ENCODE measurements at regions not wholly inside any gene's neighbourhood (a gene's known extent, or its start where the extent isn't known, plus 50 kb on each side); places are given as distances from the start of the nearest gene placed in this dataset.

DNA sequence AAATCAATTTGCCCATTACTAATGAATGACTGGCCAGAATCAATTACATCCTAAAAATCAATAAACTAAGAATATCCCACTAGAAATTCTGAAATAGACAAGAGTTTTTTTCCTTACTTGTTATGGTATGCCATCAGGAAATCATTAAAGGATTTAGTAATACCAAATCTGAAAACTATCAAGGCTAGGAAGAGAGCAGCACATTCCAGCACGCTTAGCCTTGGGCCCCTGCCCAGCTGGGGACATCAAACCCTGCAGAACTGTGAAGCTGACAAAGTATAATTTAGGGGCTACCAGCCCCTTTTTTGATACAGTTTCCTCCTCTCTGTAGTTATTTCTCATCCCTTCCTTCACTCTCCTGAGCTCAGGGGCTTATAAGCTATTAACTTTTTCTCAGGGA is 247.8 kb upstream of the ZC3H12C start:
- TF ChIP-seq, protein P1, sequence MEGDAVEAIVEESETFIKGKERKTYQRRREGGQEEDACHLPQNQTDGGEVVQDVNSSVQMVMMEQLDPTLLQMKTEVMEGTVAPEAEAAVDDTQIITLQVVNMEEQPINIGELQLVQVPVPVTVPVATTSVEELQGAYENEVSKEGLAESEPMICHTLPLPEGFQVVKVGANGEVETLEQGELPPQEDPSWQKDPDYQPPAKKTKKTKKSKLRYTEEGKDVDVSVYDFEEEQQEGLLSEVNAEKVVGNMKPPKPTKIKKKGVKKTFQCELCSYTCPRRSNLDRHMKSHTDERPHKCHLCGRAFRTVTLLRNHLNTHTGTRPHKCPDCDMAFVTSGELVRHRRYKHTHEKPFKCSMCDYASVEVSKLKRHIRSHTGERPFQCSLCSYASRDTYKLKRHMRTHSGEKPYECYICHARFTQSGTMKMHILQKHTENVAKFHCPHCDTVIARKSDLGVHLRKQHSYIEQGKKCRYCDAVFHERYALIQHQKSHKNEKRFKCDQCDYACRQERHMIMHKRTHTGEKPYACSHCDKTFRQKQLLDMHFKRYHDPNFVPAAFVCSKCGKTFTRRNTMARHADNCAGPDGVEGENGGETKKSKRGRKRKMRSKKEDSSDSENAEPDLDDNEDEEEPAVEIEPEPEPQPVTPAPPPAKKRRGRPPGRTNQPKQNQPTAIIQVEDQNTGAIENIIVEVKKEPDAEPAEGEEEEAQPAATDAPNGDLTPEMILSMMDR (IDR thresholded peaks at IDR 0.05; ENCODE audit: extremely low read depth, insufficient read depth, missing control alignments) = no peak
- in situ Hi-C loops (cut with MboI; ENCODE audit: low pct_unique_long_range_greater_than_20kb, low sequenced_read_pairs, unreplicated experiment) = no loop called here
- no peak for DNase-seq (ENCODE audit: low spot score)

DNA sequence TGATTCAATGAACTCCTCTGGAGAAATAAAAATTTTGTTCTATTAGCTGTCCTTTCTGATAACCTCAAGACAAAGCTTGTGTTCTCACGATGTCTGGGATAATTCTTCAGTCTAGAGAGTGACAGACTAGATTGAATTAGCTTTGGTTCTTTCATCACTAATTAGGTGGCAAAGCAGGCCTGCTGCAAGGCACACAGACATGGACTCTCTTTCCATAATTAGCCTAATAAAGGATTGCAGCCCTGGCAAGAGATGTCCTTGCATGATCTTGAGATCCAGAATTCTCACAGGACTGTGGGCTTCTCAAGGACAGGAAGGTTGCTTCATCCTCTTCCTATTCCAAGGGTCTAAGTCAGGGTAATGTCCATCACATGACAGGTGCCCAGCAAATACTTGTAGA is 245.6 kb upstream of the ZC3H12C start:
- no peak for DNase-seq (ENCODE audit: low spot score)
- in situ Hi-C loops (cut with MboI; ENCODE audit: low pct_unique_long_range_greater_than_20kb, low sequenced_read_pairs, unreplicated experiment) = no loop called here
- TF ChIP-seq, protein P1 (IDR thresholded peaks at IDR 0.05; ENCODE audit: extremely low read depth, insufficient read depth, missing control alignments) = no peak

DNA sequence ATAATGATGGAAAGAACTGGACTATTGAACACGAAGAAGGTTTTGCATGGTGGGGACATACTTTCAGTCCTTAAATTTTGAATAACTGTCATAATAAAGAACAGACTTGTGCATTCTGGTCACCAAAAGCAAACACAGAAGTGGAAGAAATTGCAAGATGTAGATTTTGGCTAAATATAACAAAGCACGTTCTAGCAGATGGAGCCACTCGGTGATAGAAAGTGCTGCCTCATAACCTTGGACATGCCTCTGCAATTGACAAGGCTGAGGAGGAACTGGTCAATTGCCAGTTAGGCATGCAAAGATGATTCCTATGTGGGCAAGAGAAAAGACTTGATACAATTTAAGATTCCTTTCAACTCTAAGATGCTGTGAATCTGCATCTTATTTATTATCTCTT is 244.1 kb upstream of the ZC3H12C start:
- in situ Hi-C loops (cut with MboI; ENCODE audit: low pct_unique_long_range_greater_than_20kb, low sequenced_read_pairs, unreplicated experiment) = no loop called here
- TF ChIP-seq, protein P1 (IDR thresholded peaks at IDR 0.05; ENCODE audit: extremely low read depth, insufficient read depth, missing control alignments) = no peak
- DNase-seq (ENCODE audit: low spot score) = no peak

DNA sequence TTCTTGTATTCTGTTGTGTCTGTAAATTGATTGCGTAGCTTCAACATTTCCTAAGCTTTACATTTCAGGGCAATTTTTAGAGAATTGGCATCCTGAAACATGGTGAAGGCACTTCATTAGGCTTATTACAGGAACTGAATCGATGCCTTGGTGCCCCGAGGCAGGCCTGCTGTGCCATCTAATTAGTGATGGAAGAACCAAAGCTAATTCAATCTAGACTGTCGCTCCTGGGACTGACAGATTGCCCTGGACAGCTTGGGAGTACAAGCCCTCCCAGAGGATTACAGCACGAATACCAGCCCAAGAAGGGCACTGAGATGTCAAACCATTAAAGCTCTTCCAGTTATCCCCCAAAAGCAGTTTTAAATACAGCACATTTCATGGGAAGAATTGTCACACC is 243.2 kb upstream of the ZC3H12C start:
- in situ Hi-C loops (cut with MboI; ENCODE audit: low pct_unique_long_range_greater_than_20kb, low sequenced_read_pairs, unreplicated experiment) = loop anchor here (25.0 kb wide), 1 partner anchor 262 kb away; no protein-coding TSS in a partner anchor
- TF ChIP-seq, protein P1 (IDR thresholded peaks at IDR 0.05; ENCODE audit: extremely low read depth, insufficient read depth, missing control alignments) = no peak
- DNase-seq (ENCODE audit: low spot score) = no peak

DNA sequence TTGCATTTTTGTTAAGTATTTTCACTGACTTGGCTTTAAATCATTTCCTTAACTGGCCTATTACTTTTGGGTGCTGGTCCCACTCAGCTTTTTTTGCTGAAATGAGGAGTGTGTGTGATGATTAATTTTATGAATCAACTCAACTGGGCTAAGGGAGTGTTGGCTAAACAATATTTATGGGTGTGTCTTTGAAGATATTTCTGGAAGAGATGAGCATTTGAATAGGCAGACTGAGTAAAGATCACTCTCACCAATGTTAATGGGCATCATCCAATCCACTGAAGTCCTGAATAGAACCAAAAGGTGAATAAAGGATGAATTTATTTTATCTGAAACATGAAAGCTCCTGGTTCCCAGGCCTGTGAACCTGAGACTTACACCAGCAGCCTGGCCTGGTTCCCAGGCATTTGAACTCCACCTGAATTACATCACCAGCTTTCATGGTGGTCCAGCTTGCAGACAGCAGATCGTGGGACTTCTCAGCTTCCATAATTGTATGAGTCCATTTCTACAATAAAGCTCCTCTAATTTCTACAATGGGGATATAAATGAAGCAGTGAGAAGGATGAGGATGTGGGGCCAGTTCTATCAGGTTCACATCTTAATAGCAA is 241.3 kb upstream of the ZC3H12C start:
- no peak for DNase-seq (ENCODE audit: low spot score)
- in situ Hi-C loops (cut with MboI; ENCODE audit: low pct_unique_long_range_greater_than_20kb, low sequenced_read_pairs, unreplicated experiment) = loop anchor here (25.0 kb wide), 1 partner anchor 260 kb away; no protein-coding TSS in a partner anchor
- TF ChIP-seq, protein P1 (IDR thresholded peaks at IDR 0.05; ENCODE audit: extremely low read depth, insufficient read depth, missing control alignments) = no peak

DNA sequence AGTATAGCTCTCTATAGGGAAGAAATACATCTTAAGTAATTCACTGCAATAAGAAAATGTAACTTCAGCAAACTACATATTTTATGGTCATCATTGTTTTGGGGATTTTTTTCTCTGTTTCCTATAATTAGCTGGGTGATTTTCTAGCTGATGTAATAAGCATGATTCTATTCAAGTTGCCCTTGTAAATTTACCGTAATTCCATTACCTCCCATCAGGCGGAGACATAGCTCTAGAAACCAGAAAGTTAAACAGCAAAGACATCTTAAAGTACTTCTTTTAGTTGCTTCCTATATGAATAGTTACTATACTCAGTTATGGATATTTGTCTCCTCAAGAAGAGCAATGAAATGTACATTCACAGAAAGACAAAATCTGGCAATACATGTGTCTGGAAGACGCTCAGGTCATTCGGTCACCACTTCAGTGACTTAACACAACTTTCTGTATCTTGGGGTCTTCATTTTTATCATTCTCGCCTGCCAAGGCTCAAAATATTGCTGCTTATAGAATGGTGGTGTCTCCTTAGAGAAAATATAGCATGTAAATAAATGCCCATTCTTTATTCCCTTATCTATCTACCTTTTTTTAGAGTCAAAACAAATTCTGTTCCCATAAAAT is 239.9 kb upstream of the ZC3H12C start:
- DNase-seq (ENCODE audit: low spot score) = peak; percentile 14
- TF ChIP-seq, protein P1 (IDR thresholded peaks at IDR 0.05; ENCODE audit: extremely low read depth, insufficient read depth, missing control alignments) = peak; percentile 77
- in situ Hi-C loops (cut with MboI; ENCODE audit: low pct_unique_long_range_greater_than_20kb, low sequenced_read_pairs, unreplicated experiment) = loop anchor here (25.0 kb wide), 1 partner anchor 259 kb away; no protein-coding TSS in a partner anchor

Data from GM13977 (cell line).